GM21360 (cell line): ENCODE measurements at regions not wholly inside any gene's neighbourhood (a gene's known extent, or its start where the extent isn't known, plus 50 kb on each side); places are given as distances from the start of the nearest gene placed in this dataset.

Experiments used
- ATAC-seq: cut with Tn5 transposase; IDR thresholded peaks from one replicate; pipeline ENCODE4 v1.9.1; 2021; ENCODE audit warnings: mild to moderate bottlenecking, moderate library complexity; ENCODE audit not compliant: unreplicated experiment

DNA sequence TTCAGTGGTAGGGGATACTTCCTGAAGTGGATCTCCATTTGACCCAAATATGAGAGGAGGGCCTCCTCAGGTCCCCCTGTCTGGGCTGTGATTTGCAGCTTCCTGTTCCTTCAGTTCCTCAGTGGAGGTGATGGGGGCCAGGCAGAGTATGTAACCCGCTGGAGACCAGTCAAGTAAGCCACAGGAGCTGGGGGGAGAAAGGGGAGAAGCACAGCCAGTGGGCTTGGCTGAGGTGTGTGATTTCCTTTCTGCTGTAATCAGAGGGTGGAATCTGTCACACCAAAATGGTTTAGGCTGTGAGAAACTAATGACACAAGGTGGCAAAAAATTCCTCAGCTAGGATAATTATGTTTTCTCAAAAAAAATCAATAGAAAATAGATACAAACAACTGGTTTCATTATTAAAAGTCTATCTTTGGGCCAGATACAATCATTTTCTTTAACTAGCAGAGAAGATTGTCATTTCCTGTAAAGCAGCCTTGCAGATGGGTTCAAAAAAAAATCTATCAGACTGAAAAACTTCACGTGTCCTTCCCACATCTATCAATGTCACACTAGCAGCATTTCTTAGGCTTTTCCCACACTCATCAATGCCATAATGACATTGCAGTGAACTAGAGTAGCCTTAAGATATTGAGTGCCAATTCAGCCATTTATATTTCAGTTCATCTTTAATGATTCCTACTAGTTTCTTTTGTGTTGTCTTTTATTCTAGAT lies 1660.3 kb downstream of the EFNB2 start:
- ATAC-seq = no peak

DNA sequence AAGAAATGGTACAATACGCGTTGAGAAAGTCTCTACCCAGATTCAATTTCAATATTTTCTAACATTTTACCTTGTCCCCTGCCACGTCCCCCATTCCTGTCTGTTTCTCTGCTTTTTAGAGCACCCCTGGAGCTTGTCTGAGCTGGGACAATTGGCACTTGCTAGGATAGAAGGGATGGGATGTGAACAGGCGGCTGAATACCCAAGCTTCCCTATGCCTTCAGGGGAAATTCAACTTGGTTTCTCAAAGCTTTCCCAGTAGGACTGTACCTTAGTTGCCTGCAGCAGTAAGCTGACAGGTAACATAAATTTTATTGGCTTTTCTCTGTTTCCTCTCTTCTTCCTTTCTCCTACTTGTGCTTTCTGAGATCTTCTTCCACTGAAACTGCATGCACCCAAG lies 1663.3 kb downstream of the EFNB2 start:
- no peak for ATAC-seq

DNA sequence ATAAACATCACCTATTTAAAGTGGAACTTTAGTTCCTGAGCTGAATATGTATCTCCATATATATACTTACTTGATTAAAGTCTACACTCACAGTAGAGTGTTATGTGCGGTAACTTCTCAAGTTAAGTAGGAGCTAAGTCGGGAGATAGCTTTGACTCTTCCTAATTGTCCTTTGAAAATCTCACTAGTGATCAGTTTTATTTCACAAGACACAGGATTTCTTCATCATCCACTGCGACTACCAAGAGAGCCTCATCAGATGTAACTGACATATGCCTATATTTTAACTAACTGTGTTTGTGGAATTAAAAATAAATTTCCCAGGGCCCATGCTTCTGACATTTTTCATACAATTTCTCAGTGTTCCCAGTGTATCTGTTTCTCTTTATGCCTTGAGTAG lies 1664.0 kb downstream of the EFNB2 start:
- ATAC-seq = no peak

DNA sequence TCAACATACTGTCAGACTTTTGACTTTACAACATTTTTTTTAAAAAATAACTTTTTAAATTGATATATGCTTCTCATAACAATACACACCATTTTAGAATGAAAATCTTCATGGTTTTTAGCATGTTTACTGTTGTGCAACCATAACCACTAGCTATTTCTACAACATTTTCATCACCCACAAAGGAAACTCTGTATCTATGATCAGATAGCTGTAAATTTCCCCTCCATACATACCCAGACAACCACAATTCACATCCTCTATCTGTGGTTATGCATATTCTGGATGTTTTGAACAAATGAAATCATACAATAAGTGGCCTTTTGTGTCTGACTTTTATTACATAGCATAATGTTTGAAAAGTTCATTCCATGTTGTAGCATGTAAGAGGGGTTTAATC lies 1666.0 kb downstream of the EFNB2 start:
- no peak for ATAC-seq

DNA sequence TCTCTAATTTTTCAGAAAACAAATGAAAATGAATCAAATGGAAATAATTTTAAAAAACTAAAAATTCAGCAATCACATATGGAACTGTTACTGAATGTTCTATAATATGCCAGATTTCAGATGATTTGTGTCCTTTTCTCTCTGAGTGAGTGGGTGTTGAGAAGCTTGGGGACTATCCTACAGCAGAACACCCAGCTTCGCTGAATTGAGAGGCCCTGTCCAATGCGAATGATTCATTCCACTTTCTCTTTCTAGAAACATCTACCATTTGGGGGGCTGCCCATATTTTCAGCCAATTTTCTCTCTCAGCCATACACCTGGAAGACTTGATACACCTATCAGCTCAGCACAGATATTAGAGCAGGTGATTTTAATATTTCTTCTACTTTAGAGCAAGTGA lies 1666.7 kb downstream of the EFNB2 start:
- ATAC-seq = no peak

DNA sequence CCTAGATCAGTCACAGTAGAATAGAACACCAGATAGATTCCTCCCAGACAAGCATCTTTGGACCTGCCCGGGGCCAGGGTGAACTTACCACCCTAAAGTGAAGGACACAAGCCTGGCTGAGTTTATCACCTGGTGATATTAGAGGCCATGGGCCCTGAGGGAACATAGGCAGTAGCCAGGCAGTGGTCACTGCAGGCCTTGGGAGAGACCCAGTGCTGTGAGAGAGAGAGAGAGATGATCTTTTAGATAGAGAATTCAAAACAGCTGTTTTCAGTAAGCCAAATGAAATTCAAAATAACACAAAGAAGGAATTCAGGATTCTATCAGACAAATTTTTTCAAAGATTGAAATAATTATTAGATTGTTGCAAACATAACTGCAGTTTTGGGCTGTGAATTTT lies 1679.9 kb downstream of the EFNB2 start:
- no peak for ATAC-seq

DNA sequence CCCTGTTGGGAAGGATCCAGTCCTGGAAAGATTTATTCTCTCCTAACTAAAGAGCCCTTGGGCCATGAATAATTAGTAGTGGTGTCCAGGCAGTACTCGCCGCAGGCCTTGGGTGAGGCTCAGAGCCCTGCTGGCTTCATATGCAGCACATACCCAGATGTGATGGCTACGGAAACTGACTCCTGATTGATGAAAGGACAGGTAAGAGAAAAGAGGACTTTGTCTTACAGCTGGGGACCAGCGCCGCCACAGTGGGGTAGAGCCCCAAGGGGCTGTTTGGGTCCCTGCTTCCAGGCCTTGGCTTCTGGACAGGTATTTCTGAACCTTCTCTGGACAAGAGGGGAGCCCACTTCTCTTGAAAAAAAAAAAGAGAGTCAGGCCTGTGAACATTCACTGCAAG lies 1680.8 kb downstream of the EFNB2 start:
- ATAC-seq = no peak

DNA sequence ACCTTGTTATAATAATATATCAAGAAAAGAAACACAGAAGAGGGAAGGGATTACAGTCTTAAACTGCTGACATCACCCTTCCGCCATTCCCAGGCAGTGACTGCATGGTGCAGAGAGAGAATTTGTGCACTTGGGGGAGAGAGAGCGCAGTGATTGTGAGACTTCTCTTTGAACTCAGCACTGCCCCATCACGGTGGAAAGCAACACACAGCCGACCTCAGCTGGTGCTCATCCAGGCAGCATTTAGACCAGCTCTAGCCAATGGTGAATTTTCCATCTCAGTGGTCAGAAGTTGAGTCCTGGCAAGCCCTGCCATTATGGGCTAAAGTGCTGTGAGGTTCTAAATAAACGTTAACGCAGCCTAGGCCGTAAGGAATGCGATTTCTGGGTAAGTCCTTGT lies 1681.5 kb downstream of the EFNB2 start:
- no peak for ATAC-seq

DNA sequence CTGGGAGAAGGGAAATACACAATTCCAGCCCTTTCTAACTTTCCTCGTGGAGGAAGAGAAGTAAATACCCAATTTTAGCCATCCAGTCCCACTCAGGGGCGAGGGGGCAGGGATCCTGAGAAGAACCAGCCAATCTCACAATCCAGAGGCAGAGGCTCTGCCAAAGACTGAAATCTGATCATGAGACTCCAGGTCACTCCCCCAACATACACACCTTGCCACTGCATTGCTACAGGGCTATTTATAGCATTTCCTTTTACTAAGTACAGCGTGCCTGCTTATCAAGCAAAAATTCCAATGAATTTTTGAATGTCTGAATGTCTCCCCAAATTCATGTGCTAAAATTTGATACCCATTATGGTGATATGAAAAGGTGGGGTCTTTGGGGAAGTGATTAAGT lies 1687.5 kb downstream of the EFNB2 start:
- no peak for ATAC-seq

DNA sequence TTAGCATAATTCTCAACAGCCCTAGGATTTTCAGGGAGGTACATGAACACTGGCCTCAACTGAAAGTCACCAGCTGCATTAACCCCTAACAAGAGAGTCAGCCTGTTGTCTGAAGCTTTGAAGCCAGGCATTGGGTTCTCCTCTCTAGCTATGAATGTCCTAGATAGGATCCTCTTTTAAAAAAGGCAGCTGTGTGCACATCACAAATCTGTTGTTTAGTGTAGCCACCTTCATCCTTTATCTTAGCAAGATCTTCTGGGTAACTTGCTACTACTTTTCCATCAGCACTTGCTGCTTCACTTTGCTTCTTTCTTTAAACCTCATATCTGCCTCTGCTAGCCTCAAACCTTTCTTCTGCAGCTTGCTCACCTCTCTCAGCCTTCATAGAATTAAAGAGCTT lies 1692.1 kb downstream of the EFNB2 start:
- no peak for ATAC-seq

DNA sequence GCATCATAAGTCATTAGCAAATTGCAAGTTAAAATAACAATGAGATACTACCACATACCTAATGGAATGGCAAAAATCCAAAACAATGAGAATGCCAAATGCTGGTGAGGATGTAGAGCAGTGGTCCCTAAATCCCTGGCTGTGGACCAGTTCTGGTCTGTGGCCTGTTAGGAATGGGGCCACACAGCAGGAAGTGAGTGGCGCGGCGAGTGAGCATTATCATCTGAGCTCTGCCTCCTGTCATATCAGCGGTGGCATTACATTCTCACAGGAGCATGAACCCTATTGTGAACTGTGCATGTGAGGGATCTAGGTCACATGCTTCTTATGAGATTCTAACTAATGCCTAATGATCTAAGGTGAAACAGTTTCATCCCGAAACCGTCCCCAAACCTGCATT lies 1694.4 kb downstream of the EFNB2 start:
- no peak for ATAC-seq

DNA sequence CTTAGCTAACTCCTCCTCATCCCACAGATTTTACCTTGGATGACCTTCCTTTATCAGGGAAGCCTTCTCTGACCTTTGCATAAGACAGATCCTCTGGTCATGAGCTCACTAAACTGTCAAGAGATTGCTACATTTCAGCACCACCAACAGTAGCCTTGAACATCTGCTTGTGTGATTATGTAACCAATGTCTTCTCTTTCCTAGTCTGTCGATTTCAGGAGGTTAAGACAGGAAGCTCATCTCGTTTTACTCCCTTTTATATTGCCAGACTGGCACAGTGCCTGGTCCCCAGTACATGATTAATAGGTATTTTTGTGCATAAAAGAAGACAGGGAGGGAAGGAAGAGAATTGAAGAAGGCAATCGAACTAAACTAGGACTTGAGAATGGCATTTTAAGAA lies 1697.7 kb downstream of the EFNB2 start:
- no peak for ATAC-seq

DNA sequence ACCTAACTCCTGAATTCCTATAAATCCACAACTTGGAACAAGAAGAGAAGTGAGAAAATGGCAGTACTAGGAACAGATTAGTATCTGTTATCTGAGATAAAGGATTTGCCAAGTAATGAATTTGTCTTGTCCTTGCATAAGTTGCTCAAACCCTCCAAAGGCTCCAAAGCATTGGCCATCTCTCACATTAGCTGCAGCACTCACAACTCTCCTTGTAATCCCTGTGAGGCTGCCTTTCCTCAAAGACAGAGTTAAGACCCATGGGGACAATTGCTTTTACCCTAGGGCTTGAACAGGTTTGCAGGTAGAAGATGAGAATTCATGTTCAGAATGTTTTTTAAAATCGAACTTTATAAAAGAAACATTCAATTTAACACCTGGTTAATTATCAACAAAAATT lies 1702.2 kb downstream of the EFNB2 start:
- no peak for ATAC-seq

DNA sequence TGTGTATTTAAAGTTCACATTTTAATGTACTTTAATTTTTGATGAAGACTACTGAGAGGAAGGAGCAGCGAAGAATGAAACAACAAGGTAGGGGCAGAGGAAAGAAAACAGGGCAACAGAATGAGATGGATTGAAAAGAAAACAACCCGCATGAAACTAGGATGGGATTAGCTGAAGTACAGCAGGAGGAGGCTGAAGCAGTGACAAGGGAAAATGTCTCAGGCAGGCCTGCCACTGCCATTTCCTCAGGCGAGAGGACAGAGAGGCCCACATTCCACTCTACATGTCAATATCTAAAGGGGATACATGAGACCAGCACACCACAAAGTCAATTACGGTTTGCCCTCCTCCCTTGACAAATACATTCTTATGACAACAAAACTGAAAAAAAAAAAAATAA lies 1703.2 kb downstream of the EFNB2 start:
- no peak for ATAC-seq

DNA sequence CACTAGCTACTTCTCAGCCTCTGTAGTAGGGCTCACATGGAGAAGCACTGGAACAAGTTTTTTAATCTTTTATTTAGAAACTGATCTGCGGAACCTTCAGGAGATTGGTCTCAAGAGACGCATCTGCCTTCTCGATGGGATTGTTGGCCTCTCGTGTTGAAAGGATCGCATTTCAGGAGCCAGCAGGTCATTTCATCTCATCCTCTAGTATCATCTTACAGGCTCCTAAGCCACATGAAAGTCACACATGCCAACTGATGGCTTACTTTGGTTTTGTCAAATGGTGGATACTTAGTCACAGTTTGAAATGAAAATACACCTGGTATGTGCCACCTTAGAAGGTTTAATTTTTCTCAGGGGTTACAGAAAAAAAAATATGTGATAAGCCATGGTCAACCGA lies 1703.6 kb downstream of the EFNB2 start:
- ATAC-seq = no peak

DNA sequence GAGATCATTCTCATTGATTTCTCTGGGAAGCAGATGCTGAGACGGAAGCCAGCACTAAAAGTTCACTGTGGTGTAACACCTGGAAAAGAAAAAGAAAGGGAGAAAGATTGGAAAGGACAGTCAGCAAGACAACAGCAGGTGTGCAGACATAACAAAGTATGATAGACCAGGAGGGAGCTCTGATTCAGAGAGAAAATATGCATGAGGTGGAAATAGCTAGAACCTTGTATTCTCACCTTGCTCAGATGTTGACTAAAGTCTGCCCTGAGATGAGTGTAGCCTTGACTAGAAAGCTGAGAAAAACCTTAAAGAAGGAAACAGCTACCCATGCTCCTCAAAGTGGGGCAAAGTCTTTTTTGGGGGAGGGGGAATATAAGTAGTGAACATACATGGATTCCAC lies 1711.8 kb downstream of the EFNB2 start:
- ATAC-seq = no peak

DNA sequence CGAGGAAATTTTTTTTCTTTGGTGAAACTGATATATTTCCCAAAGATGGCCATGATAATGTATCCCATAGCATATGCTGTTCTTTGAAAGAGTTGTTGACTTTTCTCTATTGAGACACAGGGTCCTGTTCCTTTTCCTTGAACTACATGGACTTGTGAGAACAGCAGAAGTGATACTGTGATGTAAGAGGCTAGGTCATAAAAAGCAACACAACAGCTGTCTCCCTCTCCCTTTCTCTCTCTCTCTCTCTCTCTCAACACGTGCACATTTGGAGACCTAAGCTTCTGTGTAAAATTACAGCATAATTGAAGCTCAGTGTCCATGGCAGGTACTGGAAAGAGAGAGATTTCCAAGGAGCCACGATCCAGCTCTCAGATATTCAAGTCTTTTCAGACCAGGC lies 1712.4 kb downstream of the EFNB2 start:
- ATAC-seq = no peak

DNA sequence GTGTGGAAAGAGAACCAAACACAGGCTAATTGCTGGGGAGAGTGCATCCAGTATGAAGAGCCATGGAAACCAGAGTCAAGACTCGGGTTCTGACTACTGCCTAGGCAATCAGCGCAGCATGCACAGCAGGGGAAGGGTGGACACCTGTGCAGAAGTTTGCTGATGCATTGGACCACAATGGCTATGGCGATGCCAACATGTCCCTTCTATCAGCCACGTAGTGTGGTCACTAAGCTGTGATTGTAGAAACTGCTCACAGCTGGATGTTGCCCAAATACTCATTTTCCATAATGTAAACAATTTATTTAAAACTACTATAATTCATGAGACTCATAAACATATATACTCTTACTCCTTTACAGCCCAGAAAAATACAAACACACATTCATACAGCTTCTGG lies 1718.2 kb downstream of the EFNB2 start:
- no peak for ATAC-seq

DNA sequence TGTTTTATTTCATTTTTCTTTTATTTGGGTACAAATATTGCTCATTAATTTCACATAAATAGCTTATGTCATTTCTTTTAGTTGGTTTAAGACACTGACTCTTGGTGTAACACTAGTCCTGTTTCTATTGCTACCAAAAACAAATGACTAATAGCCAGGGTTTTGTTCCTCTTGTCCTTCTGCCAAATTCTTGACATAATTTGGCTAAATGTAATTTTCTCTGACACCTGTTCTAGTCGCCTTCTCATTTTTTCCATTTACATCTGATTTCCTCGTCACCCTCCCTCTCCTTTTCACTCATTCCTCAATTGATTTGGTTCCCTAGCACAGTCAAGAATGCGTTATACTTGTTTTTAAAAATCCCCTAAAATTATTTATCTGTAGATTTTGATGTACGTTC lies 1718.7 kb downstream of the EFNB2 start:
- no peak for ATAC-seq

DNA sequence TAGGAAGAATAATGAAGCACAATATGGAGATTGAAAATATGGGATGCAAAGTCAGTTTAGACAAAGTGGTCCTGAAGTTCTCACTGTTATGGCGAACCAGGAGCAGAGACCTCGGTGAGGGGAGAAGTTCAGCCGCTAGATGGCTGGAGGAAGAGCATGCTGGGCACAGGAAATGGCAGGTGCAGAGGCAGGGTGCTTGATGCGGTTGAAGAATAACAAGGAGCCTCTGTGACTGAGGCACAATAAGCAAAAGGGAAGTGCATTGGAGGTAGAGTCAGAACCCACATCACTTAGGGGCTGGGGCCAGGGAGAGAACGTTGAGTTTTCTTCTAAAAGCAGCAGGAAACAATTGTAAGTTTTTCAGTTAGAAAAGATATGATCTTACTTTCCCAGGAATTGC lies 1725.2 kb downstream of the EFNB2 start:
- ATAC-seq = no peak

DNA sequence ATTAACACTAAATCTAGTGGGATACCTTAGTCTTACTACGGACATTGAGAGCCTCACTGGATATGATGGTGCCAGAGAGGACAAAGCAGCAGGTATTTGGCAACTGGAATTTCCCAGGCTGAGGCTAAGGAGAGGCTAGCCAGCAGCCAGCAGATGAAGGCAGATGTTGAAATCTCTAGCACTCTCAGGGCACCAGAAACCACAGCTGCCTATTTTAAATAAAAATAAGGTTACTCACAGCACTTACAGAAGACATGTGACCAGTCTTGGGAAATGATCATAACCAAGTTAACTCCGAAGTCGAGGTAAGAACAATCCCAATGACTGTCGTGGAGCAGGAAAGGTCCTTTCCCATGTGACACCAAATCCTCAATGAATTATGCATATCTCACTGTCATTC lies 1726.0 kb downstream of the EFNB2 start:
- ATAC-seq = no peak

DNA sequence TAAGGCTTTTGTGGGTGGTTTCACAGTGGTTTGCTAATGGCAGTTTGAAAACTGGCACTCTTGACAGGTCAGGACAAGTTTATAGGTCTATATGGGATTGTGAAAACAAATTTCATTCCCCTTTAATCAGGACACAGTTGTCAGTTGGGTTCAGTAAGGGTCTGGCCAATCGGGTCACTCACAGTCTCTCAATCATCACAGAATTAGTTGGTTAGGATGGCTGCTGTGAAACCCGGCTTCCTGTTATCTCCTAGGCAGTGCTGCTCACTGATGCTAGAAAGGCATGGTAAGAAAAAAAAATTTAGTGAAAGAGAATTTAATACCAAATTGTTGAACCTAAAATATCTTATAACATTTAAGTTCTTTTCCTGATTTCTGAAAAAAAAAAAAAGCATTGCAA lies 1730.1 kb downstream of the EFNB2 start:
- no peak for ATAC-seq

DNA sequence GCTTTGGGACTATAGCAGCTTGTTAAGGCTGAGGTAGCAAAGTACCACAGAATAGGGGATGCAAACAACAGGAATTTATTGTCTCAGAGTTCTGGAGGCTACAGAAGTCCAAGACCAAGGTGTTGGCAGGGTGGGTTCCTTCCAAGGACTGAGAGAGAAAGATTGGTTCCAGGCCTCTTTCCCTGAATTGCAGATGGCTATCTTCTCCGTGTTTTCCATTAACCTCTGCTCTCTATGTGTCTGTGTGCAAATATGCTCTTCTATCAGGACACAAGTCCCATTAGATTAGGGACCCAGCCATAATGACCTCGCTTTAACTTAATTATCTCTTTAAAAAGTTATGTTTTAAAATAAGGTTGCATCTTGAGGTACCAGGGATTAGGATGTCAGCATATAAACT lies 1732.9 kb upstream of the SLC10A2 start:
- ATAC-seq = no peak

DNA sequence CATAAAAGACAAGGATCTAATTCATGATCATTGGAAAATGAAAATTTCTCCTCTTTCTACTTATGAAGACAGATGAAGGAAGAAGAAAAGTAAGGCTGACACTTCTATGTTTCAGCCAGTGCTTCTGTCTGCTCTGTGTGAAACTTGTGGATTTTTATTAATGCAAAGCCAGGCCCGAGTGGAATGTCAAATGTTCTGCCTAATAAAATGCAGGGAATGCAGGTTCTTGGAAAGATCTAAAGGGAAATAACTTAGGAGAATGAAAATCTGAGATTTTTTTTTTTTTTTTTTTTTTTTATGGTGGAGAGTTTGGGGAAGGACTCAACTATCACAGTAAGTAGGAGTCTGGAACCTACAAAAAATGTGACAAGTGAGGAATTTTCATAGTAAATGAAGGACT lies 1732.3 kb upstream of the SLC10A2 start:
- ATAC-seq = no peak
